Amygdala (tissue), 56 donors: ENCODE measurements at regions not wholly inside any gene's neighbourhood (a gene's known extent, or its start where the extent isn't known, plus 50 kb on each side); places are given as distances from the start of the nearest gene placed in this dataset.
"Not testable (repeated sequence)": the region's sequence is repeated elsewhere in the genome, so short reads cannot be mapped to it uniquely, and the experiment has no call there.

ENCODE experiments used
- DNase-seq, 56 donors: peaks; one replicate each; lab custom pipeline; 2025; lab: John Stamatoyannopoulos, UW

GRCh38 chr5:28928327-28928790 lies 1890.0 kb upstream of the CDH9 start:
- DNase-seq = not testable (repeated sequence)

GRCh38 chr5:28927559-28928326 lies 1889.4 kb upstream of the CDH9 start:
- no peak for DNase-seq

- DNase-seq = no peak
Observed at GRCh38 chr5:28926422-28926821, 1888.0 kb upstream of the CDH9 start.

- DNase-seq = no peak
Observed at GRCh38 chr5:28917631-28918030, 1879.2 kb upstream of the CDH9 start.

- no peak for DNase-seq
Observed at GRCh38 chr5:28914297-28914696, 1875.9 kb upstream of the CDH9 start.

GRCh38 chr5:28903643-28904042 lies 1865.3 kb upstream of the CDH9 start:
- no peak for DNase-seq

GRCh38 chr5:28896949-28897348 lies 1858.6 kb upstream of the CDH9 start:
- no peak for DNase-seq

GRCh38 chr5:28880936-28881335 lies 1842.5 kb upstream of the CDH9 start:
- no peak for DNase-seq

- no peak for DNase-seq
Observed at GRCh38 chr5:28877050-28877449, 1838.7 kb upstream of the CDH9 start.

GRCh38 chr5:28864006-28864405 lies 1825.6 kb upstream of the CDH9 start:
- no peak for DNase-seq

GRCh38 chr5:28862860-28863196 lies 1824.4 kb upstream of the CDH9 start:
- no peak for DNase-seq

GRCh38 chr5:28862137-28862859 lies 1823.9 kb upstream of the CDH9 start:
- DNase-seq = no peak

GRCh38 chr5:28855626-28856025 lies 1817.2 kb upstream of the CDH9 start:
- DNase-seq = no peak

- no peak for DNase-seq
Observed at GRCh38 chr5:28850320-28850921, 1812.0 kb upstream of the CDH9 start.

- DNase-seq = no peak
Observed at GRCh38 chr5:28831042-28831441, 1792.7 kb upstream of the CDH9 start.

GRCh38 chr5:28823231-28823630 lies 1784.8 kb upstream of the CDH9 start:
- no peak for DNase-seq

GRCh38 chr5:28822071-28822470 lies 1783.7 kb upstream of the CDH9 start:
- no peak for DNase-seq

- no peak for DNase-seq
Observed at GRCh38 chr5:28810751-28811136, 1772.4 kb upstream of the CDH9 start.

GRCh38 chr5:28809811-28810750 lies 1771.7 kb upstream of the CDH9 start:
- DNase-seq = no peak

GRCh38 chr5:28808967-28809810 lies 1770.8 kb upstream of the CDH9 start:
- no peak for DNase-seq
